SK-N-MC (cell line): ENCODE measurements at regions not wholly inside any gene's neighbourhood (a gene's known extent, or its start where the extent isn't known, plus 50 kb on each side); places are given as distances from the start of the nearest gene placed in this dataset.

Experiments
- EZH2 ChIP-seq: fragments of 200-600 bp; sonication (generic); IDR thresholded peaks from one replicate; pipeline ENCODE4 v1.6.1; 2017; ENCODE audit warnings: antibody characterized with exemption
- FOXP2 ChIP-seq: optimal IDR thresholded peaks from 2 replicates; pipeline ENCODE3; 2011; ENCODE audit warnings: mild to moderate bottlenecking, moderate library complexity; ENCODE audit not compliant: insufficient read depth; ENCODE audit errors: extremely low read length, control extremely low read depth
- POLR2AphosphoS5 ChIP-seq: IDR thresholded peaks from 2 replicates; pipeline ENCODE4 v1.6.1; 2012; ENCODE audit warnings: mild to moderate bottlenecking, low read depth, low read length, borderline replicate concordance

GRCh38 chr10:120355425-120355824, 101.6 kb upstream of the PLPP4 start:
- TF ChIP-seq POLR2AphosphoS5 (no peak), EZH2 (no peak), FOXP2 (no peak)
